ENCODE measurements at regions not wholly inside any gene's neighbourhood (a gene's known extent, or its start where the extent isn't known, plus 50 kb on each side); places are given as distances from the start of the nearest gene placed in this dataset.

- Histone ChIP-seq H3K27ac (no peak overlapping the region), H3K36me3 (no peaks in the 10 kb centered on the region), H3K27me3 (peaks cover 0 to 11% (median 0%) of the 10 kb centered on the region in 3 donors), H3K4me1 (peaks cover 0 to 9% (median 2%) of the 10 kb centered on the region in 4 donors), H3K9me3 (no peaks in the 10 kb centered on the region), H3K4me3 (no peak overlapping the region)
- 91 to 92% methylated on average over 3 of the region's 3 CpGs for whole genome bisulfite sequencing, 2 donors
- TF ChIP-seq POLR2A (IDR thresholded peaks at IDR 0.05) (no peak), EP300 (IDR thresholded peaks at IDR 0.05) (no peak), POLR2AphosphoS5 (IDR thresholded peaks at IDR 0.05) (no peak)
- TF ChIP-seq, protein P1, sequence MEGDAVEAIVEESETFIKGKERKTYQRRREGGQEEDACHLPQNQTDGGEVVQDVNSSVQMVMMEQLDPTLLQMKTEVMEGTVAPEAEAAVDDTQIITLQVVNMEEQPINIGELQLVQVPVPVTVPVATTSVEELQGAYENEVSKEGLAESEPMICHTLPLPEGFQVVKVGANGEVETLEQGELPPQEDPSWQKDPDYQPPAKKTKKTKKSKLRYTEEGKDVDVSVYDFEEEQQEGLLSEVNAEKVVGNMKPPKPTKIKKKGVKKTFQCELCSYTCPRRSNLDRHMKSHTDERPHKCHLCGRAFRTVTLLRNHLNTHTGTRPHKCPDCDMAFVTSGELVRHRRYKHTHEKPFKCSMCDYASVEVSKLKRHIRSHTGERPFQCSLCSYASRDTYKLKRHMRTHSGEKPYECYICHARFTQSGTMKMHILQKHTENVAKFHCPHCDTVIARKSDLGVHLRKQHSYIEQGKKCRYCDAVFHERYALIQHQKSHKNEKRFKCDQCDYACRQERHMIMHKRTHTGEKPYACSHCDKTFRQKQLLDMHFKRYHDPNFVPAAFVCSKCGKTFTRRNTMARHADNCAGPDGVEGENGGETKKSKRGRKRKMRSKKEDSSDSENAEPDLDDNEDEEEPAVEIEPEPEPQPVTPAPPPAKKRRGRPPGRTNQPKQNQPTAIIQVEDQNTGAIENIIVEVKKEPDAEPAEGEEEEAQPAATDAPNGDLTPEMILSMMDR (IDR thresholded peaks at IDR 0.05), result no peak
- no peak for DNase-seq
- intact Hi-C loops (cut with DNase I), result no loop called here
These were observed 50.4 kb upstream of the ARHGEF7 start for GRCh38 chr13:111064661-111065060.

DNA sequence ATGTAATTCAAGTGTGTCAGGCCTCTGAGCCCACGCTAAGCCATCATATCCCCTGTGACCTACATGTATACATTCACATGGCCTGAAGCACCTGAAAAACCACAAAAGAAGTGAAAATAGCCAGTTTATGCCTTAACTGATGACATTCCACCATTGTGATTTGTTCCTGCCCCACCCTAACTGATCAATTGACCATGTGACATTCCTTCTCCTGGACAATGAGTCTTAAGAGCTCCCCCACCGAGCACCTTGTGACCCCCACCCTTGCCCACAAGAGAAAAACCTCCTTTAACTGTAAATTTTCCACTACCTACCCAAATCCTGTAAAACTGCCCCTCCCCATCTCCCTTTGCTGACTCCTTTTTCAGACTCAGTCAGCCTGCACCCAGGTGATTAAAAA lies 52.1 kb upstream of the ARHGEF7 start:
- Histone ChIP-seq H3K36me3 (no peaks in the 10 kb centered on the region), H3K27me3 (peaks cover 0 to 11% (median 0%) of the 10 kb centered on the region in 3 donors), H3K4me3 (no peak overlapping the region), H3K27ac (no peak overlapping the region), H3K9me3 (no peaks in the 10 kb centered on the region), H3K4me1 (peaks cover 0 to 9% (median 2%) of the 10 kb centered on the region in 4 donors)
- 41 to 63% methylated on average over 2 of the region's 2 CpGs for WGBS, 2 donors
- intact Hi-C loops (cut with DNase I), result no loop called here
- TF ChIP-seq POLR2AphosphoS5 (IDR thresholded peaks at IDR 0.05) (no peak), POLR2A (IDR thresholded peaks at IDR 0.05) (no peak), EP300 (IDR thresholded peaks at IDR 0.05) (no peak)
- TF ChIP-seq, protein P1 (IDR thresholded peaks at IDR 0.05), result no peak
- no peak for DNase-seq

GRCh38 chr13:111062305-111062704 lies 52.8 kb upstream of the ARHGEF7 start:
- Histone ChIP-seq H3K9me3 (no peaks in the 10 kb centered on the region), H3K4me3 (no peak overlapping the region), H3K27me3 (peaks cover 0 to 9% (median 0%) of the 10 kb centered on the region in 3 donors), H3K36me3 (no peaks in the 10 kb centered on the region), H3K4me1 (peaks cover 0 to 5% (median 1%) of the 10 kb centered on the region in 4 donors), H3K27ac (no peak overlapping the region)
- TF ChIP-seq, protein P1 (IDR thresholded peaks at IDR 0.05), result no peak
- no peak for TF ChIP-seq POLR2A (IDR thresholded peaks at IDR 0.05)
- no peak for TF ChIP-seq EP300 (IDR thresholded peaks at IDR 0.05)
- TF ChIP-seq POLR2AphosphoS5 (IDR thresholded peaks at IDR 0.05), result no peak
- 75 to 86% methylated on average over 7 of the region's 7 CpGs for WGBS, 2 donors
- intact Hi-C loops (cut with DNase I), result no loop called here
- DNase-seq, result no peak

- 86 to 90% methylated on average over 7 of the region's 7 CpGs for WGBS, 2 donors
- intact Hi-C loops (cut with DNase I), result no loop called here
- DNase-seq, result no peak
- Histone ChIP-seq H3K27me3 (peaks cover 0 to 3% (median 0%) of the 10 kb centered on the region in 3 donors), H3K27ac (no peak overlapping the region), H3K36me3 (no peaks in the 10 kb centered on the region), H3K9me3 (no peaks in the 10 kb centered on the region), H3K4me1 (no peaks in the 10 kb centered on the region), H3K4me3 (no peak overlapping the region)
- TF ChIP-seq POLR2A (IDR thresholded peaks at IDR 0.05) (no peak), EP300 (IDR thresholded peaks at IDR 0.05) (no peak), POLR2AphosphoS5 (IDR thresholded peaks at IDR 0.05) (no peak)
- TF ChIP-seq, protein P1 (IDR thresholded peaks at IDR 0.05), result no peak
These were observed 53.6 kb upstream of the ARHGEF7 start for GRCh38 chr13:111061358-111062045.
